ENCODE measurements at regions not wholly inside any gene's neighbourhood (a gene's known extent, or its start where the extent isn't known, plus 50 kb on each side); places are given as distances from the start of the nearest gene placed in this dataset.
"Not testable (repeated sequence)": the region's sequence is repeated elsewhere in the genome, so short reads cannot be mapped to it uniquely, and the experiment has no call there.

- 93 to 96% methylated on average over 8 of the region's 8 CpGs for WGBS, 2 donors
- DNase-seq (ENCODE audit: low spot score in 2 of 2) = no peak
- no peak overlapping the region for H3K4me3 ChIP-seq (ENCODE audit: low read depth, poor library complexity, severe bottlenecking)
- no peak for TF ChIP-seq CTCF (IDR thresholded peaks at IDR 0.05)
- TF ChIP-seq POLR2A (IDR thresholded peaks at IDR 0.05) = no peak
- intact Hi-C loops (cut with DNase I; ENCODE audit: low total_unique reads) = no loop called here
Measured at GRCh38 chr3:34075975-34076374, 277.5 kb downstream of the PDCD6IP start.

DNA sequence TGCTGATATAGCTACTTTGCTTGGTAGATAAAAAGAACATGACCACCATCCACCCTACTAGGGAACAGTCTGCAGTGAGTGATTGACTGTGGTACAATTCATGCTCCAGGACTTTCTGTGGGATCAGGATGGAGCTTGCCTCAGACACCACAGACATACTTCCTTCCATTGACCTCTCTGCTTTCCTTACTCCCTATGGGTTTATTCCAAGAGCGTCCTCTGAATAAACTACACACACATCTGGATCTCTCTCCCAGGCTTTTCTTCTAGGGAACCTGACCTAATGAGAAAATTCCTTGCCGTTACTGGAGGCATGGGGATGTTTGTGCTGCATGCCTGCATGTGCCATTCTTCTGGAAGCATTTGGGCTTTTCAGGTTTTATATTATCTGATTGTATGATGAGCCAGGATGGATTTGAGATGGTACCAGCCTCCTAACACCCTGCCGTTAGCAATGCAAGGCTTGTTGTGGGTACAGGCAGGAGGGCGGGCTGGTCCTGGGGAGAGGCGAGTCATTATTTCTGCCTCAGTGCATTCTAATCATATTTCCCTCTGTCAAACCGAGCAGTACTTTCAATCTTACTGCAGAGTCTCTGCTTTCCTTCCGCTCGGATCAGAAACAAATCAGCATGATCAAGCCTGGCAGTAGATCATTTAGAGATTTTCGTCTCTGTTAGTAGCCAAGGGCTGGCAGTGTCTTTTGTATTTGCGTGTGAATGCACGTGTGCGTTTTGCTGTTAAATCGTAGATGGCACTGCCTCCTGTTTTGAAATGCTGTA lies 279.2 kb downstream of the PDCD6IP start:
- 61 to 62% methylated on average over 13 of the region's 13 CpGs for WGBS, 2 donors
- no peak for TF ChIP-seq POLR2A (IDR thresholded peaks at IDR 0.05)
- no peak overlapping the region for H3K4me3 ChIP-seq (ENCODE audit: low read depth, poor library complexity, severe bottlenecking)
- intact Hi-C loops (cut with DNase I; ENCODE audit: low total_unique reads) = no loop called here
- no peak for DNase-seq (ENCODE audit: low spot score in 2 of 2)

DNA sequence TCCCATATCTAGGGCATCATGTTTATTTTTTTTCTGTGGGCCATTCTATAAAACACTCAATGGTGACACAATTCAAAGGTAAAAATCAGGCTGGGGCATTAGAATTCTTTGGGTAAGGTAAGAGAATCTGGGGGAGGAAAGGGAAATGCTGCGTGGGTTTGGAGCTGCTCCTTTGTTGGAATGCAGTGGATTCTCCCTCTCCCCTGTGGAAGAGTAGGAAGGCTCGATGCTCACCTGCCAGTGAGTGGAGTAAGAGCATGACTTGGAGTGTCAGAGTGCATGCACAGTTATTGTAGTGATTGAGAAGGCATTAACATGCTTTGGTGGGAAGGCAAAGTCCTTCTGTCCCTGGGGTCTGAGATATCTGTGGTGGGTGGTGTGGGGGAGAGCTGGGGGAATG lies 280.0 kb downstream of the PDCD6IP start:
- intact Hi-C loops (cut with DNase I; ENCODE audit: low total_unique reads) = no loop called here
- 64 to 68% methylated on average over 2 of the region's 2 CpGs for WGBS, 2 donors

GRCh38 chr3:34079849-34080248 lies 281.4 kb downstream of the PDCD6IP start:
- intact Hi-C loops (cut with DNase I; ENCODE audit: low total_unique reads); DNase-seq (ENCODE audit: low spot score in 2 of 2); H3K4me3 ChIP-seq (ENCODE audit: low read depth, poor library complexity, severe bottlenecking): not testable (repeated sequence)
- WGBS, 2 donors = 96 to 98% methylated on average over 3 of the region's 3 CpGs

More for the DNA sequence above, 280.0 kb downstream of the PDCD6IP start:
- TF ChIP-seq CTCF (IDR thresholded peaks at IDR 0.05) (no peak), POLR2A (IDR thresholded peaks at IDR 0.05) (no peak)
- no peak overlapping the region for H3K4me3 ChIP-seq (ENCODE audit: low read depth, poor library complexity, severe bottlenecking)
- no peak for DNase-seq (ENCODE audit: low spot score in 2 of 2)

DNA sequence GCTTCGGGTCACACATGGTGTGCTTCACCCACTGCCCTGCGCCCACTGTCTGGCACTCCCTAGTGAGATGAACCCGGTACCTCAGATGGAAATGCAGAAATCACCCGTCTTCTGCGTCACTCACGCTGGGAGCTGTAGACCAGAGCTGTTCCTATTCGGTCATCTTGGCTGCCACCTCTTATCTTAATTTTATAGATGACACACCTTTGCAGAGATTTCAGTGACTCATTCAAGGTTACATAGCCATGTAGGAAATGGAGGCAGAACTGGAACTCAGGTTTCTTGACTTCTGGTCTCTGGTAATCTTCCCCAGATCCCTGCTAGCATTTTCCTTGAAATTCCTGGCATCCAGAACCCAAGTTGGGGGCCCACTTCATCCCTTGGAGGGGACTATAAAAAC lies 291.9 kb downstream of the PDCD6IP start:
- DNase-seq (ENCODE audit: low spot score in 2 of 2); H3K4me3 ChIP-seq (ENCODE audit: low read depth, poor library complexity, severe bottlenecking); intact Hi-C loops (cut with DNase I; ENCODE audit: low total_unique reads): not testable (repeated sequence)
- WGBS, 2 donors = 94 to 95% methylated on average over 7 of the region's 7 CpGs

GRCh38 chr3:34090876-34091275 lies 292.4 kb downstream of the PDCD6IP start:
- intact Hi-C loops (cut with DNase I; ENCODE audit: low total_unique reads) = no loop called here
- H3K4me3 ChIP-seq (ENCODE audit: low read depth, poor library complexity, severe bottlenecking) = no peak overlapping the region
- DNase-seq (ENCODE audit: low spot score in 2 of 2) = no peak
- TF ChIP-seq POLR2A (IDR thresholded peaks at IDR 0.05) (no peak), CTCF (IDR thresholded peaks at IDR 0.05) (no peak)
- WGBS, 2 donors = 67 to 73% methylated on average over 4 of the region's 4 CpGs

- DNase-seq (ENCODE audit: low spot score in 2 of 2); intact Hi-C loops (cut with DNase I; ENCODE audit: low total_unique reads); H3K4me3 ChIP-seq (ENCODE audit: low read depth, poor library complexity, severe bottlenecking): not testable (repeated sequence)
- WGBS, 2 donors = 86 to 90% methylated on average over 9 of the region's 9 CpGs
Measured at GRCh38 chr3:34094280-34094679, 295.9 kb downstream of the PDCD6IP start.

DNA sequence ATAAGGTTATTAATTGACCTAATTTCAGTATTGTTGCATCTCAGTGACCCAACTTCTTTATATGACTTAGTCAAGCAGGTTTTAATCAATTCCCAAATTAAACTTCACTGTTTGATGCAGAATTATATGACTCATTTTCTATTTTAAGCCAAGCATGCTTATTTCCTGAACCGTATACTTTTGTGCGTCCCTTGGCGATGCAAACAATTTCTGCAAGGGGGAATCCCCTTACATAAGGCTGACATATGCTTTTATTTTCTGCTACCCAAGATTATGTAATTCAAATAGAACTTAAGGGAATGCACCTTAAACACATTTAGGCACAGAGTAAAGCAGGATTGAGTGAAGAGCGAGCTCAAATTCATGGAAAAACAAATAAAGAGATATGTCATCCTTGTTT lies 303.9 kb downstream of the PDCD6IP start:
- intact Hi-C loops (cut with DNase I; ENCODE audit: low total_unique reads) = no loop called here
- no peak for DNase-seq (ENCODE audit: low spot score in 2 of 2)
- no peak for TF ChIP-seq CTCF (IDR thresholded peaks at IDR 0.05)
- no peak for TF ChIP-seq POLR2A (IDR thresholded peaks at IDR 0.05)
- H3K4me3 ChIP-seq (ENCODE audit: low read depth, poor library complexity, severe bottlenecking) = no peak overlapping the region
- WGBS, 2 donors = 33 to 39% methylated on average over 4 of the region's 4 CpGs

Measured in lower leg skin (tissue), 4 donors.